ENCODE measurements at regions not wholly inside any gene's neighbourhood (a gene's known extent, or its start where the extent isn't known, plus 50 kb on each side); places are given as distances from the start of the nearest gene placed in this dataset.

DNA sequence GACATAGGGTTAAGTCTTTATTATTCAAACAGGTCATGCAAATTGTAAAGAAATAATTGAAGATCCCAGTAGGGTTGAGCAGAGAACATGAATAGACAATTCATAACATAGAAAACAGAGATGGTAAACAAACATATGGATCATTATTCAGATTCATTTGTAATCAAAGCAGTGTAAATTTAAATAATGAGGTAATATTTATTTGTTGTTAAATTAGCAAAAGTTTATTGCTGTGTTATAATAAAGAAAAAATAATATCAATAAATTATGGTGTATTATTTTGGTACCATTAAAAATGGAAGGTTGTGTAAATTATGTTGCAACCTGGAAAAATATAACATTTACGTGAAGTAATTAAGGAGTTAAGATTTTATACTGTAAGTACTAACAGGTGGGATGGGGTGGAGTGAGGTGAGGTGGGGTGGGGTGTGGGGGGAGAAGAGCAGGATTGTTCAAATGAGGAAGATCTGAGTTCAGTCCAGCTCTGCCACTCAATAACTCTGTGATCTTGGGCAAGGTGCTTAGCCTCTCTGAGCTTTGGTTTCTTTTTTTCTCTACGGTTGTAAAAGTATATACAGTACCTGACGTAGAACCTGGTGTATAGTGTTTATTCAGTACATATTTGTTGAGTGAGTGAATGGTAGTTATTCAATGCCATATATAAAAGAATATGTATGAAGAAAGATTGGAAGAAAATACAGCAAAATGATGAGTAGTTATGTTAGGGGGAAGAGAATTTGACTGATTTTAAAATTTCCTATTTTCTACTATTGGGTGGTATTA, 140.3 kb upstream of the KIF26B start:
- TF ChIP-seq, protein P1, sequence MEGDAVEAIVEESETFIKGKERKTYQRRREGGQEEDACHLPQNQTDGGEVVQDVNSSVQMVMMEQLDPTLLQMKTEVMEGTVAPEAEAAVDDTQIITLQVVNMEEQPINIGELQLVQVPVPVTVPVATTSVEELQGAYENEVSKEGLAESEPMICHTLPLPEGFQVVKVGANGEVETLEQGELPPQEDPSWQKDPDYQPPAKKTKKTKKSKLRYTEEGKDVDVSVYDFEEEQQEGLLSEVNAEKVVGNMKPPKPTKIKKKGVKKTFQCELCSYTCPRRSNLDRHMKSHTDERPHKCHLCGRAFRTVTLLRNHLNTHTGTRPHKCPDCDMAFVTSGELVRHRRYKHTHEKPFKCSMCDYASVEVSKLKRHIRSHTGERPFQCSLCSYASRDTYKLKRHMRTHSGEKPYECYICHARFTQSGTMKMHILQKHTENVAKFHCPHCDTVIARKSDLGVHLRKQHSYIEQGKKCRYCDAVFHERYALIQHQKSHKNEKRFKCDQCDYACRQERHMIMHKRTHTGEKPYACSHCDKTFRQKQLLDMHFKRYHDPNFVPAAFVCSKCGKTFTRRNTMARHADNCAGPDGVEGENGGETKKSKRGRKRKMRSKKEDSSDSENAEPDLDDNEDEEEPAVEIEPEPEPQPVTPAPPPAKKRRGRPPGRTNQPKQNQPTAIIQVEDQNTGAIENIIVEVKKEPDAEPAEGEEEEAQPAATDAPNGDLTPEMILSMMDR (conservative IDR thresholded peaks at IDR 0.05; ENCODE audit: low read depth, low read length) = no peak
- TF ChIP-seq EZH2 (IDR thresholded peaks at IDR 0.05; ENCODE audit: borderline replicate concordance, low read depth, low read length, poor library complexity, severe bottlenecking) = no peak
